Heart left ventricle (tissue), 13 donors: ENCODE measurements at regions not wholly inside any gene's neighbourhood (a gene's known extent, or its start where the extent isn't known, plus 50 kb on each side); places are given as distances from the start of the nearest gene placed in this dataset.

Experiments used
- CTCF ChIP-seq, 12 donors: fragments of 200-600 bp; sonication (generic) in 4 of 12; IDR thresholded peaks; one replicate each; pipeline versions ENCODE4 v1.5.0 to v1.8.0; 2018 to 2022; ENCODE audit warnings: antibody characterized with exemption in 12 of 12, mild to moderate bottlenecking in 5 of 12
- POLR2A ChIP-seq, 2 donors: fragments of 450-650 bp; IDR thresholded peaks; one replicate each; pipeline ENCODE4 v1.6.1; 2017; ENCODE audit warnings: antibody characterized with exemption in 2 of 2, mild to moderate bottlenecking in 2 of 2, moderate library complexity in 2 of 2
- donor health status: ischemic (EF 13 %, LVEDD 7.1; RV severe dilation, severe dysfunction).
- donor health status: DM: no; HTN: yes; CAD: no.
- donor health status: DM: no; HTN: no; CAD: no.
- donor health status: ischemic (EF 25% LVEDD 6.9; RV normal size, moderate dysfunction).
- donor health status: ischemic (EF 25% LVEDD 5.7; RV mildly dilated, moderate dysfunction).
- donor health status: ischemic (EF 35%, LVEDD 5.7; RV mildly dilated, moderate dysfunction).
- donor health status: nonischemic (EF 11% LVEDD 7.7; RV severe dilation, severe dysfunction).
- donor health status: DM: yes; HTN: yes; CAD: no.
- donor health status: PGD.
- donor health status: ischemic (EF 29% LVEDD 5.4; RV normal size, mild dysfunction).
- donor health status: nonischemic (EF 23%, LVEDD 6.1; RV moderate dilation, normal function).

GRCh38 chr16:86355951-86356350, 154.4 kb upstream of the FOXF1 start:
- no peak for TF ChIP-seq CTCF (IDR thresholded peaks at IDR 0.05)
- no peak for TF ChIP-seq POLR2A (IDR thresholded peaks at IDR 0.05)
